Hematopoietic multipotent progenitor cell treated with erythropoietin and hydrocortisone succinate and interleukin-3 and kit ligand, for 8 days (in vitro differentiated cells): ENCODE measurements at regions not wholly inside any gene's neighbourhood (a gene's known extent, or its start where the extent isn't known, plus 50 kb on each side); places are given as distances from the start of the nearest gene placed in this dataset.
A peak's percentile ranks its signal among the peaks of the same experiment; 100 is the strongest.
"Not testable (repeated sequence)": the region's sequence is repeated elsewhere in the genome, so short reads cannot be mapped to it uniquely, and the experiment has no call there.

Experiments
- DNase-seq: peaks from one replicate; pipeline ENCODE4 v3.0.0-alpha.2; 2015

- DNase-seq = no peak
Observed at GRCh38 chr6:4486568-4487315, 289.5 kb upstream of the CDYL start.

GRCh38 chr6:4485735-4486134 is 290.5 kb upstream of the CDYL start:
- DNase-seq = no peak

- no peak for DNase-seq
Observed at GRCh38 chr6:4482461-4482860, 293.7 kb upstream of the CDYL start.

- DNase-seq = peak; percentile 55
Observed at GRCh38 chr6:4480788-4481735, 295.1 kb upstream of the CDYL start.

- DNase-seq = peak; percentile 42
Observed at GRCh38 chr6:4478098-4478497, 298.1 kb upstream of the CDYL start.

- DNase-seq = no peak
Observed at GRCh38 chr6:4474810-4475209, 301.4 kb upstream of the CDYL start.

- DNase-seq = no peak
Observed at GRCh38 chr6:4472969-4473642, 303.1 kb upstream of the CDYL start.

- no peak for DNase-seq
Observed at GRCh38 chr6:4472222-4472621, 304.0 kb upstream of the CDYL start.

- DNase-seq = not testable (repeated sequence)
Observed at GRCh38 chr6:4471515-4471914, 304.7 kb upstream of the CDYL start.

GRCh38 chr6:4470698-4471210 is 305.4 kb upstream of the CDYL start:
- DNase-seq = no peak

GRCh38 chr6:4466769-4467480 is 309.3 kb upstream of the CDYL start:
- DNase-seq = peak; percentile 10

- DNase-seq = no peak
Observed at GRCh38 chr6:4466261-4466660, 309.9 kb upstream of the CDYL start.

GRCh38 chr6:4464638-4465037 is 311.6 kb upstream of the CDYL start:
- no peak for DNase-seq

- no peak for DNase-seq
Observed at GRCh38 chr6:4463236-4463635, 313.0 kb upstream of the CDYL start.

- DNase-seq = no peak
Observed at GRCh38 chr6:4460586-4461475, 315.4 kb upstream of the CDYL start.

- no peak for DNase-seq
Observed at GRCh38 chr6:4459996-4460395, 316.2 kb upstream of the CDYL start.

- DNase-seq = no peak
Observed at GRCh38 chr6:4459032-4459431, 317.2 kb upstream of the CDYL start.

- DNase-seq = no peak
Observed at GRCh38 chr6:4451718-4452117, 316.3 kb upstream of the ECI2 start.

GRCh38 chr6:4451081-4451480 is 315.7 kb upstream of the ECI2 start:
- DNase-seq = no peak

- no peak for DNase-seq
Observed at GRCh38 chr6:4450237-4450636, 314.9 kb upstream of the ECI2 start.

- no peak for DNase-seq
Observed at GRCh38 chr6:4449409-4449808, 314.0 kb upstream of the ECI2 start.

- DNase-seq = no peak
Observed at GRCh38 chr6:4448841-4449240, 313.5 kb upstream of the ECI2 start.
